H9 (cell line): ENCODE measurements at regions not wholly inside any gene's neighbourhood (a gene's known extent, or its start where the extent isn't known, plus 50 kb on each side); places are given as distances from the start of the nearest gene placed in this dataset.

ENCODE experiments used
- DNase-seq: peaks from one replicate; pipeline ENCODE4 v3.0.0-alpha.2; 2017
- H2AFZ ChIP-seq: one replicate; pipeline ENCODE4 v1.6.1; 2013; ENCODE audit warnings: mild to moderate bottlenecking, low read length, control low read depth, moderate library complexity
- H2AK5ac ChIP-seq: 2 replicates; pipeline ENCODE4 v1.6.1; 2013; ENCODE audit warnings: low read length, control low read depth, mixed read lengths; ENCODE audit not compliant: insufficient read length
- H2BK120ac ChIP-seq: one replicate; pipeline ENCODE4 v1.6.1; 2013; ENCODE audit warnings: low read depth, mild to moderate bottlenecking, low read length, control low read depth, inconsistent platforms; ENCODE audit not compliant: poor library complexity, severe bottlenecking
- H2BK12ac ChIP-seq: 2 replicates; pipeline ENCODE4 v1.6.1; 2013; ENCODE audit warnings: low read length, control low read depth, mixed read lengths, low read depth; ENCODE audit not compliant: insufficient read length
- H2BK15ac ChIP-seq: 2 replicates; pipeline ENCODE4 v1.6.1; 2013; ENCODE audit warnings: low read depth, low read length, control low read depth
- H2BK20ac ChIP-seq: one replicate; pipeline ENCODE4 v1.6.1; 2013; ENCODE audit warnings: low read depth, mild to moderate bottlenecking, low read length, control low read depth, inconsistent platforms; ENCODE audit not compliant: poor library complexity, severe bottlenecking
- H2BK5ac ChIP-seq: 2 replicates; pipeline ENCODE4 v1.6.1; 2013; ENCODE audit warnings: low read length, control low read depth, mixed read lengths; ENCODE audit not compliant: insufficient read length
- H3K14ac ChIP-seq: 2 replicates; pipeline ENCODE4 v1.6.1; 2013; ENCODE audit warnings: low read length, control low read depth; ENCODE audit not compliant: insufficient read depth
- H3K18ac ChIP-seq: 2 replicates; pipeline ENCODE4 v1.6.1; 2013; ENCODE audit warnings: low read depth, mild to moderate bottlenecking, mixed read lengths, low read length, control low read depth; ENCODE audit not compliant: insufficient read length
- H3K23ac ChIP-seq: 2 replicates; pipeline ENCODE4 v1.6.1; 2013; ENCODE audit warnings: low read length, control low read depth, mixed read lengths, low read depth; ENCODE audit not compliant: insufficient read length
- H3K23me2 ChIP-seq: 2 replicates; pipeline ENCODE4 v1.6.1; 2013; ENCODE audit warnings: low read depth, mild to moderate bottlenecking, mixed read lengths, low read length, control low read depth; ENCODE audit not compliant: insufficient read length, poor library complexity, severe bottlenecking
- H3K27ac ChIP-seq: 2 replicates; pipeline ENCODE4 v1.5.1; 2013; ENCODE audit warnings: low read length, control low read depth, mixed read lengths, low read depth; ENCODE audit not compliant: insufficient read length
- H3K27me3 ChIP-seq: 2 replicates; pipeline ENCODE4 v1.6.1; 2013; ENCODE audit warnings: low read length, control low read depth, inconsistent platforms; ENCODE audit not compliant: insufficient read depth
- H3K4ac ChIP-seq: 2 replicates; pipeline ENCODE4 v1.6.1; 2013; ENCODE audit warnings: low read depth, mild to moderate bottlenecking, control low read depth, inconsistent platforms, low read length, moderate library complexity
- H3K4me1 ChIP-seq: 2 replicates; pipeline ENCODE4 v1.6.1; 2013; ENCODE audit warnings: low read length, control low read depth, inconsistent platforms; ENCODE audit not compliant: insufficient read depth
- H3K4me2 ChIP-seq: 2 replicates; pipeline ENCODE4 v1.6.1; 2013; ENCODE audit warnings: low read length, control low read depth, mixed read lengths; ENCODE audit not compliant: insufficient read length, insufficient read depth
- H3K56ac ChIP-seq: 2 replicates; pipeline ENCODE4 v1.6.1; 2013; ENCODE audit warnings: low read depth, mild to moderate bottlenecking, mixed read lengths, low read length, control low read depth; ENCODE audit not compliant: insufficient read length
- H3K79me1 ChIP-seq: 2 replicates; pipeline ENCODE4 v1.6.1; 2013; ENCODE audit warnings: low read depth, mild to moderate bottlenecking, moderate library complexity, low read length, control low read depth, inconsistent platforms; ENCODE audit not compliant: insufficient read depth, poor library complexity, severe bottlenecking
- H3K79me2 ChIP-seq: 2 replicates; pipeline ENCODE4 v1.6.1; 2013; ENCODE audit warnings: low read length, control low read depth, inconsistent platforms; ENCODE audit not compliant: insufficient read depth
- H3K9ac ChIP-seq: 2 replicates; pipeline ENCODE4 v1.6.1; 2013; ENCODE audit warnings: low read length, control low read depth, mixed read lengths; ENCODE audit not compliant: insufficient read length; ENCODE audit errors: extremely low read depth
- H3K9me3 ChIP-seq: one replicate; pipeline ENCODE4 v1.6.1; 2013; ENCODE audit warnings: low read depth, low read length, inconsistent platforms; ENCODE audit not compliant: control insufficient read depth
- H3T11ph ChIP-seq: one replicate; pipeline ENCODE4 v1.6.1; 2013; ENCODE audit warnings: mild to moderate bottlenecking, low read length, control low read depth, inconsistent platforms
- H4K20me1 ChIP-seq: one replicate; pipeline ENCODE4 v1.6.1; 2013; ENCODE audit not compliant: control insufficient read depth, insufficient read length, insufficient read depth
- H4K5ac ChIP-seq: 2 replicates; pipeline ENCODE4 v1.6.1; 2013; ENCODE audit warnings: low read depth, mild to moderate bottlenecking, mixed read lengths, low read length, control low read depth; ENCODE audit not compliant: insufficient read length
- H4K8ac ChIP-seq: replicated peaks from 2 replicates; pipeline ENCODE4 v1.6.1; 2013; ENCODE audit warnings: low read length, control low read depth, mixed read lengths, low read depth; ENCODE audit not compliant: insufficient read length
- H4K91ac ChIP-seq: 2 replicates; pipeline ENCODE4 v1.6.1; 2013; ENCODE audit warnings: low read depth, mild to moderate bottlenecking, moderate library complexity, mixed read lengths, low read length, control low read depth; ENCODE audit not compliant: insufficient read length
- H3K27ac Mint-ChIP-seq, 3 experiments: 2 replicates in 2 of 3; 3 replicates in 1 of 3; pipeline ENCODE4 v1.8.0; 2020 to 2021; ENCODE audit warnings: mixed read lengths in 3 of 3, mild to moderate bottlenecking in 1 of 3, moderate library complexity in 1 of 3
- H3K27me3 Mint-ChIP-seq: 2 replicates; pipeline ENCODE4 v1.8.0; 2021; ENCODE audit warnings: low read depth, mild to moderate bottlenecking, moderate library complexity, mixed read lengths
- H3K36me3 Mint-ChIP-seq, 3 experiments: 2 replicates in 2 of 3; 3 replicates in 1 of 3; pipeline ENCODE4 v1.8.0; 2020 to 2021; ENCODE audit warnings: low read depth in 3 of 3, mixed read lengths in 3 of 3; ENCODE audit not compliant: insufficient read depth in 1 of 3
- H3K4me1 Mint-ChIP-seq, 2 experiments: 2 replicates each; pipeline ENCODE4 v1.8.0; 2020; ENCODE audit warnings: mixed read lengths in 2 of 2
- H3K4me3 Mint-ChIP-seq, 2 experiments: 2 replicates in 1 of 2; 3 replicates in 1 of 2; pipeline ENCODE4 v1.8.0; 2020 to 2021; ENCODE audit warnings: mild to moderate bottlenecking in 2 of 2, mixed read lengths in 2 of 2, moderate library complexity in 1 of 2
- H3K9me3 Mint-ChIP-seq, 2 experiments: 2 replicates in 1 of 2; 3 replicates in 1 of 2; pipeline ENCODE4 v1.8.0; 2020; ENCODE audit warnings: mild to moderate bottlenecking in 2 of 2, mixed read lengths in 2 of 2, moderate library complexity in 1 of 2
- WGBS: extraction: QIAGEN DNeasy Blood & Tissue Kit; methylation state at CpG from one replicate; pipeline ENCODE4 v1.1.7; 2013; ENCODE audit warnings: missing lambda C conversion rate, low lambda C conversion rate, mixed read lengths; ENCODE audit not compliant: insufficient read length; ENCODE audit errors: extremely low coverage; 5-methylcytosine and 5-hydroxymethylcytosine counted together
- TF ChIP-seq, protein P1 (sequence below): fragments of 200-600 bp; sonication (generic); conservative IDR thresholded peaks from 3 replicates; pipeline ENCODE4 v1.8.0; 2021; ENCODE audit warnings: antibody characterized with exemption, mild to moderate bottlenecking

DNA sequence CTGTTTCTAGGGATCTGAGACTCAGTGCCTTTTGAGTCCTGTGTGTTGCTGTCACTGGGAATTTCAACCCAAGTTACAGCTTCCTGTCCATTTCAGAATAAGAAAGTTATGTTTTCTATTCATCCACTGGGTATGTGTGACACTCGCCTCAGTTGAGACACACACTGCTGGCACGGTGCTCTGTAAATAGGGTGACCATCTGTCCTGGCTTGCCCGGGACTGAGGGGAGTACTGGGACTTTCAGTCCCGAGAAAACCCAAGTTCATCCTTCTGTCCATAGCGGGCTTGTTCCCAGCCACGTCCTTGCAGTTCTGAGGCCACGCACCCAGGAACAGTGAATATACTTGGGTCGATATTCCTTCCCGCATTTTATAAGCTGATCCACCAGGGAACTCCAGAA is 56.3 kb upstream of the DISP3 start:
- Mint-ChIP-seq H3K9me3 (no peaks in the 10 kb centered on the region), H3K4me1 (peaks cover 0 to 8% of the 10 kb centered on the region in 2 experiments; a peak in 3 of 4 replicates), H3K27me3 (peaks cover 12% of the 10 kb centered on the region), H3K27ac (no peak overlapping the region), H3K4me3 (no peak overlapping the region), H3K36me3 (no peaks in the 10 kb centered on the region)
- Histone ChIP-seq H3K4me2 (no peak overlapping the region), H3K4ac (no peak overlapping the region), H4K8ac (no peak overlapping the region), H2AK5ac (no peak overlapping the region), H3K27ac (no peak overlapping the region), H4K20me1 (no peaks in the 10 kb centered on the region), H2BK12ac (no peak overlapping the region), H2BK5ac (no peak overlapping the region), H3K14ac (no peak overlapping the region), H3K9me3 (no peaks in the 10 kb centered on the region), H3K23me2 (no peaks in the 10 kb centered on the region), H2BK15ac (no peak overlapping the region), H4K5ac (no peak overlapping the region), H2BK20ac (no peak overlapping the region), H3K79me1 (no peaks in the 10 kb centered on the region), H3K4me1 (no peaks in the 10 kb centered on the region), H4K91ac (no peak overlapping the region), H3K79me2 (no peaks in the 10 kb centered on the region), H3K23ac (no peak overlapping the region), H2AFZ (no peak overlapping the region), H3T11ph (no peak overlapping the region), H3K9ac (no peak overlapping the region), H3K27me3 (no peaks in the 10 kb centered on the region), H2BK120ac (no peak overlapping the region), H3K18ac (no peak overlapping the region), H3K56ac (no peak overlapping the region)
- TF ChIP-seq, protein P1, sequence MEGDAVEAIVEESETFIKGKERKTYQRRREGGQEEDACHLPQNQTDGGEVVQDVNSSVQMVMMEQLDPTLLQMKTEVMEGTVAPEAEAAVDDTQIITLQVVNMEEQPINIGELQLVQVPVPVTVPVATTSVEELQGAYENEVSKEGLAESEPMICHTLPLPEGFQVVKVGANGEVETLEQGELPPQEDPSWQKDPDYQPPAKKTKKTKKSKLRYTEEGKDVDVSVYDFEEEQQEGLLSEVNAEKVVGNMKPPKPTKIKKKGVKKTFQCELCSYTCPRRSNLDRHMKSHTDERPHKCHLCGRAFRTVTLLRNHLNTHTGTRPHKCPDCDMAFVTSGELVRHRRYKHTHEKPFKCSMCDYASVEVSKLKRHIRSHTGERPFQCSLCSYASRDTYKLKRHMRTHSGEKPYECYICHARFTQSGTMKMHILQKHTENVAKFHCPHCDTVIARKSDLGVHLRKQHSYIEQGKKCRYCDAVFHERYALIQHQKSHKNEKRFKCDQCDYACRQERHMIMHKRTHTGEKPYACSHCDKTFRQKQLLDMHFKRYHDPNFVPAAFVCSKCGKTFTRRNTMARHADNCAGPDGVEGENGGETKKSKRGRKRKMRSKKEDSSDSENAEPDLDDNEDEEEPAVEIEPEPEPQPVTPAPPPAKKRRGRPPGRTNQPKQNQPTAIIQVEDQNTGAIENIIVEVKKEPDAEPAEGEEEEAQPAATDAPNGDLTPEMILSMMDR, result no peak
- DNase-seq, result no peak
- no CpG with 5 or more reads among the region's 9 CpGs for WGBS
